ENCODE measurements at regions not wholly inside any gene's neighbourhood (a gene's known extent, or its start where the extent isn't known, plus 50 kb on each side); places are given as distances from the start of the nearest gene placed in this dataset.

DNA sequence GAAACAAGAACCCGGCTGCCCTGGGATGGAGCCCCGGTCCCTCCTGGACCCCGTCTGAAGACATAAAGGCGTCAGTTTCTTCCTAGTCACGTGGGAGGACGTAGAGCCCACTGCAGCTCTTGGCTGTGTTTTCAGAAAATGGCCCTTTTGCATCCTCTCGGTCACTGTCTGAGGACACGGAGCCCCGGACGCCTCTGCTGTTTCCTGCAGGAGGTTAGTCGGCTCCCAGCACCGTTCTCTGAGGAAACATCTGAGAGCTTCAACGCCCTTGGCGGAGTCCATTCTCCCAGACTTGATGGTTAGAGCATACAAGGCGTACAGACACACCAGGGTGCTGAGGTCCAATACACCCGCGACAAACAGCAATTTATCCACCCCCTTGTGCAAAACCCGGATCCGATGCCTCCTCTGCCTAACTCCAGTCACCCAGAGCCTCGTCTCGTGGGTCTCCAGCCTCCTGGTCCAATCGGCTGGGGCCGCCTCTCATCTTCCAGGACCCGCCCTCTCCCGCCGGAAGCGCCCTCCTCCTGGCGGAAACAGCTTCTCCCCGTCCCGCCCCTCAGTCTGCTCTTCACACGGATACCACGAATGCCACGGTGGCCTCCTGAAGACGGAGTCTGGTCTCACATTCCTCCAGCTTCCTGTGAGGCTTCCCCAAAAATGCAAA is 119.4 kb downstream of the TMEM18 start:
- DNase-seq (ENCODE audit: low spot score) = no peak
- TF ChIP-seq, protein P1, sequence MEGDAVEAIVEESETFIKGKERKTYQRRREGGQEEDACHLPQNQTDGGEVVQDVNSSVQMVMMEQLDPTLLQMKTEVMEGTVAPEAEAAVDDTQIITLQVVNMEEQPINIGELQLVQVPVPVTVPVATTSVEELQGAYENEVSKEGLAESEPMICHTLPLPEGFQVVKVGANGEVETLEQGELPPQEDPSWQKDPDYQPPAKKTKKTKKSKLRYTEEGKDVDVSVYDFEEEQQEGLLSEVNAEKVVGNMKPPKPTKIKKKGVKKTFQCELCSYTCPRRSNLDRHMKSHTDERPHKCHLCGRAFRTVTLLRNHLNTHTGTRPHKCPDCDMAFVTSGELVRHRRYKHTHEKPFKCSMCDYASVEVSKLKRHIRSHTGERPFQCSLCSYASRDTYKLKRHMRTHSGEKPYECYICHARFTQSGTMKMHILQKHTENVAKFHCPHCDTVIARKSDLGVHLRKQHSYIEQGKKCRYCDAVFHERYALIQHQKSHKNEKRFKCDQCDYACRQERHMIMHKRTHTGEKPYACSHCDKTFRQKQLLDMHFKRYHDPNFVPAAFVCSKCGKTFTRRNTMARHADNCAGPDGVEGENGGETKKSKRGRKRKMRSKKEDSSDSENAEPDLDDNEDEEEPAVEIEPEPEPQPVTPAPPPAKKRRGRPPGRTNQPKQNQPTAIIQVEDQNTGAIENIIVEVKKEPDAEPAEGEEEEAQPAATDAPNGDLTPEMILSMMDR (IDR thresholded peaks at IDR 0.05; ENCODE audit: extremely low read depth, missing control alignments) = no peak

- DNase-seq (ENCODE audit: low spot score) = no peak
- TF ChIP-seq, protein P1 (IDR thresholded peaks at IDR 0.05; ENCODE audit: extremely low read depth, missing control alignments) = no peak
These were observed 120.7 kb downstream of the TMEM18 start for GRCh38 chr2:556485-556884.

GRCh38 chr2:555164-555922 is 121.9 kb downstream of the TMEM18 start:
- no peak for DNase-seq (ENCODE audit: low spot score)
- TF ChIP-seq, protein P1 (IDR thresholded peaks at IDR 0.05; ENCODE audit: extremely low read depth, missing control alignments) = no peak

- TF ChIP-seq, protein P1 (IDR thresholded peaks at IDR 0.05; ENCODE audit: extremely low read depth, missing control alignments) = no peak
- DNase-seq (ENCODE audit: low spot score) = no peak
These were observed 122.8 kb downstream of the TMEM18 start for GRCh38 chr2:554444-554843.

DNA sequence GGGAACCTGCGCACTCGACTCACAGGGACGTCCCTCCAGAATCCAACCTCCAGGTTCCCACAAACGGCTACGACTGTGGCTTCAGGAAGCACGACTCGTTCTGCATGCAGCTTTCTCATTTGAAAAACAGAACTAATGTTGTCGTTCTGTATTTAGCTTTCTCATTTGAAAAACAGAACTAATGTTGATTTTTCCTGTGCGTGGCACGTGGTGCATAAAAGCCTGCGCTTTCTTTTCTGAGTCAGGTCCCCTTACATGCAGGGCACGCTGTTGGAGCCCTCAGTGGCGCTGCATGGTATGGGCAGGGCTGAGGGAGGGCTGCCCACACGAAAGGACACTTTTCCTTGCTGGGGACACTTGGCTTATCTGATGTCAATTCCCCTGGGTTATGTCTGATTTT is 124.3 kb downstream of the TMEM18 start:
- DNase-seq (ENCODE audit: low spot score) = no peak

GRCh38 chr2:551621-552020 is 125.6 kb downstream of the TMEM18 start:
- DNase-seq (ENCODE audit: low spot score) = no peak
- TF ChIP-seq, protein P1 (IDR thresholded peaks at IDR 0.05; ENCODE audit: extremely low read depth, missing control alignments) = no peak

More for the DNA sequence above, 124.3 kb downstream of the TMEM18 start:
- TF ChIP-seq, protein P1 (IDR thresholded peaks at IDR 0.05; ENCODE audit: extremely low read depth, missing control alignments) = no peak

DNA sequence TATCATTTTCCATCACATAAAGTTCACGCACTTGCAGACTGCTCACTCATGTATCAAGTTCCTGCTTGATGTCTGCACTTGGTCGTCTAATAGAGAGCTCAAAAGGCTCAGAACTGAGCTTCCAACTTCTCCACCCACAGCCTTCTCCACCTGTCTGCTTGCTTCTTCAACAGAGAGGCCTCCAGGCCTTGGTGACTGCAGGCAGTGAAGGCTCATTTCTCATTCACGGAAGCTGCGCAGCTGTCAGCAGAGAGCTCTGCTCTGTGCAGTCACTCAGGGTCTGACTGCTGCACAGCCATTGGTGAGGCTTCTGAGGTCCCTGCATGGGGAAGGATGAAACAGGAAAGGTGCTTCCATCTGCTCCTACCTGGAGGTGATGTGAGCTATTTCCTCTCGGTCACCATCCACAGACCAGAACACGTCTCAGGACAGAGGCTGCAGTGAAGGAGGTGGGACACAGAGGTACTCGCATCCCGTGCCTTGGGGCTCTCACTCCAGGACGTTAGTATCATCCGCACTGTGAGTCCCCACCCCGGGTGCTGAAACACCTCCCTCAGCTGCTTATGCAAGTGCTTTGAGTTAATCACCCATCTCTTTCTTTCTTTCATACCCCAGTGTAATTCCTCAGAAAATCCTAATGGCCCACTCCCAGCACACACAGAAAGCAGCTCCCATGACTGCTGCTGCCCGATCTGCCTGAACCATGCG is 126.2 kb downstream of the TMEM18 start:
- TF ChIP-seq, protein P1 (IDR thresholded peaks at IDR 0.05; ENCODE audit: extremely low read depth, missing control alignments) = no peak
- DNase-seq (ENCODE audit: low spot score) = no peak

All from GM20000 (cell line).